GM19395 (cell line): ENCODE measurements at regions not wholly inside any gene's neighbourhood (a gene's known extent, or its start where the extent isn't known, plus 50 kb on each side); places are given as distances from the start of the nearest gene placed in this dataset.
"Not testable (repeated sequence)": the region's sequence is repeated elsewhere in the genome, so short reads cannot be mapped to it uniquely, and the experiment has no call there.

Source experiments
- ATAC-seq: cut with Tn5 transposase; IDR thresholded peaks from one replicate; pipeline ENCODE4 v1.9.1; 2021; ENCODE audit warnings: mild to moderate bottlenecking, moderate library complexity; ENCODE audit not compliant: unreplicated experiment

- no peak for ATAC-seq
Measured at GRCh38 chr4:53885668-53886067, 178.7 kb downstream of the CHIC2 start.

DNA sequence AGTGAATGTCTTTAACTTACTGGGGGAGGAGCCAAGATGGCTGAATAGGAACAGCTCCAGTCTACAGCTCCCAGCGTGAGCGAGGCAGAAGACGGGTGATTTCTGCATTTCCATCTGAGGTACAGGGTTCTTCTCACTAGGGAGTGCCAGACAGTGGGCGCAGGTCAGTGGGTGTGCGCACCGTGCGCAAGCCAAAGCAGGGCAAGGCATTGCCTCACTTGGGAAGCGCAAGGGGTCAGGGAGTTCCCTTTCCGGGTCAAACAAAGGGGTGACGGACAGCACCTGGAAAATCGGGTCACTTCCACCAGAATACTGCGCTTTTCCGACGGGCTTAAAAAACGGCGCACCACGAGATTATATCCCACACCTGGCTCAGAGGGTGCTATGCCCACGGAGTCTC, 187.3 kb downstream of the CHIC2 start:
- not testable (repeated sequence) for ATAC-seq

- no peak for ATAC-seq
Measured at GRCh38 chr4:53866055-53866454, 198.3 kb downstream of the CHIC2 start.

DNA sequence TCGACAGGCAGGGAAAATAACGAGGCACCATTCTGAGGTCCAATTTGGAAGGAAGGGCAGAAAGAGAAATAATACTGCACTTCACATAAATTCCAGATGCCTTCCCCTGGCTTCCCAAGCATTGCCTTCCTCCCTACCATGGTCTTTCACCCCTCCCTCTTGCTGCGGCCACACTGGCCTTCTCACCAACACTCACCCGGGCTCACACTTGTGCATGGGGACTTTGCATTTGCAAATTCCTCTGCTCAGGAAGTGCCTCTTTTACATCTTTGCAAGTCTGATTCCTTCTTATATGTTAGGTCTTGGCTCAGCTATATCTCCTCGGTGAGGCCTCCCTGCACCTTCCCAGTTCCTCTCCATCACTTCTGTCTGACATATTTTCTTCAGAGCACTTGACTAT, 199.4 kb downstream of the CHIC2 start:
- ATAC-seq: no peak

- no peak for ATAC-seq
Measured at GRCh38 chr4:53863736-53864365, 200.6 kb downstream of the CHIC2 start.

DNA sequence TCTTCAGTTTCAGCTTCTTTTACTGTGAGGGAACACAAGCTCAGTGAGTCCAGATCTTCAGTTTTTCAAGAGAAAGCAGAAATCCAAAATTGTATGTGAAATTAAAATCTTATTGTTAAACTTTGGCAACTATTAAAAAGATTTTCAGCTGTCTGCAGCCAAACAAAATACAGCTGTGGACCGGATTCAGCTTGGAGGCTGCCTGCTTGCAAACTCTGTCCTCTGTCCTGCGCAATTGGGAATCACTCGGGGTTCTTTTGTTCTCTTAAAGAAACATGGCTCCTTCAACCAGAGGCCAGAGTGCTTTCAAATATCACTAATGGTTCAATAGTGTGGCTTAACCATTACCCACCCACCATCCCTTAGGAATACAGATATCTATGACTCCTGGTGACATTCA, 201.2 kb downstream of the CHIC2 start:
- no peak for ATAC-seq

DNA sequence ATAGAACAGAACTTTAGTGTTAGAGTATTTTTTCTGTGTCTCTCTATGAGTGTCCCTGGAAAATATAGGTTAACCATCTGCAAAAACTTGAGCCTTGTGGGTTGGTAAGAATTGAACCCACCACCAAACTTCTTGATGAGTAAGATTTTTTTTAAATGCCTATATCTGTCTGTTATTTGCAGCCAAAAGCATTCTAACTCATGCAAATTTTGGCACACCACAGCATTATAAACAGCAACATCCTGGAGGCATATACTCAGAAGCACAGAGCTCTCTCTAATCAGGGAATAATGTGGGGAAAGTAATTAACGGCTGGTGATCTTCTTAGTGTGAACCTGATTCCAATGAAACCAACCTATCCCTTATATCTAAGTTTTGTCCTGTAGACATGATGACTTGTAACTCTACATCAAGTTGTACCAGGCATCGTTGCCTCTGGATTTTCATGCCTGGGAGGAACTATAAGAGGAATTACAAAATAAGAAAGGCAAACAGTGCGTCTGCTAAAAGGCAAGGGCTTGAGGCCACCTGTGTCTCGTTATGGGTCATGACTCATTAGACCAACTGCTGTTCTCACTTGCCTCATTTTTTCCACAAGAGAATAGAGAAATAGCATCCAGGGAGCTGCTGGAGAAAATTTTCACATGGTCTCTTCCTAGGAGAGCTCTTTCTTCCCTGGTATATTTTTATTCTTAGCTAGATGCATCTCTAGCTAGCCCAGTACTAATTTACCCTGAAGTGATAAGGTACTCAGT, 202.4 kb downstream of the CHIC2 start:
- no peak for ATAC-seq

DNA sequence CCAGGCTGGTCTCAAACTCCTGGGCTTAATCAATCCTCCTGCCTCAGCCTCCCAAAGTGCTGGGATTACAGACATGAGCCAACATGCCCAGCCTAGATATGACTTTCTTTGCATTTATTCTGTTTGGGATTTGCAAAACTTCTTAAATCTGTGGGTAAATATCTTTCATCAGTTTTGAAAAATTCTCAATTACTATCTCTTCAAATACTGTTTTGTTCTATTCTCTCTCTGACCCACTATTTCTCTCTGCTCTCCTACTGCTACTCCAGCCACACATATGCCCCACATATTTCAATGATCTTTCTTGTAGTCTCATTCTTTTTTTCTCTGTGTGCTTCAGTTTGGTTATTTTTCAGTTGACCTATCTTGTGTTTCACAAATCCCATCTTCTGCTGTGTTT, 205.1 kb downstream of the CHIC2 start:
- ATAC-seq: no peak

DNA sequence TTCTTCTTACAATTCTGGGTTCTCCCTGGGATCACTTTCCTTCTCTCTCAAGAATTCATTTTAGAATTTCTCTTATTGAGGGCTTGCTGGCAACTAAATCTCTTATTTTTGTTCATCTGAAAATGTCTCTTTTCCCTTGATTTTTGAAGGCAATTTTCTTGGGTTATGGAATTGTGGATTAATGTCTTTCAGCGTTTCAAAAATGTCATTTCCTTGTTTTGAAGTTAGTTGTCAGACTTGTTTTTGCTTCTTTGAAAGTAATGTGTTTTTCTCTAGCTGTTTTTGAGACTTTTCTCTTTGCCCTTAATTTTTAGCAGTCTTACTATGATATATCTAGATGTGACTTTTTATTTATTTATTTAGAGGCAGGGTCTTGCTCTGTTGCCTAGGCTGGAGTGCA, 205.7 kb downstream of the CHIC2 start:
- ATAC-seq: no peak

DNA sequence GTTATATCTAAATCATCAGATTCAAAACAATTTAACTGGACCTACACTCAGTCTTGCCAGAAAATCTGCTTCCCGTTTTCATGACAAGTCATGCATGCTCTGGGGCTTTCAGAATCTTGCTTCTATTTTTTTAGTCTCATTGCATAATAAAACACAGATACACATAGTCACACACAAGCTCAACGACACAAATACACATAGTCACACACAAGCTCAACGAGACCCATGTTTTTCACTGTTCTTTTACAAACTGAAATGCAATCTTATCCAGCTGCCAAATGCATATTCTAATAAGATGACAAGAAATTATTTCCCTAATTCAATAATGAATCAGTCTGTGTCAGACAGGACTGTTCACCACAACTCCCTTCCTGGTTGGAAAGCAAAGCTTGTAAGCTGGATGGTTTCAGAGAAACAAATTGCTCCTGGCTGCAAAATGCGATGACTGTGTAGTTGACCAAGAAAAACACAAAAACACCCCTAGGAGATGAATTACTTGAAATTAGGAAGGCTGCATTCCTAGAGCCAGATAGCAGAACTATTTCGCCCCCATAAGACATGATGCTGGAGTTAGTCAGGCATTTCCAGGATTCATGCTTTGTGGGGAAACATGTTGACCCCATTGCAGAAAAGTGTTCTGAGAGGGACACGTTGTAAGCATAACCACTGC, 208.7 kb downstream of the CHIC2 start:
- ATAC-seq: no peak

DNA sequence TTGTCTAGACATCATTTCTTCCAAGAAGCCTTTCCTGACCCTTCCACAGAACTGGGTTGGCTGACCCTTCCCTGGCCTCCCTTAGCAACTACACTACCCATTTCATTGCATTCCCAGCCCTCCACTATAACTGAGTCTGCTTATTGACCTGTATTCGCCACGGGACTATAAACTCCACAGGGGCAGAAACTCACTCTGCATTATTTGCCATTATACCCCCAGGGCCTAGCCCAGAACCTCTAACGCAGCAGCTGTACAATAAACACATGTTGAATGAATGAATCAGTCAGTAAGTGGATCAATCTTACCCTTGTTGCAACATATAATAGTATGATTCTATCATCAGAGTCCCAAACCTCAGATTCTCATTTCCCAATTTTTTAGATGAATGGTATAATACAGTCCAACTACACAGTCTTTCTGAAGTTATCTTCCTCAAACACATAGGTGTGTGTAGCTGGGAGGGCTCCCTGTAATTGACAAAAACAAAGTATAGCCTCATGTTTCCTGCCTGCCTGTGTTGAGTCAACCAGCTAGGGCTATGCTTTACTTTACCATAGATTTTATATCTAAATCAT, 209.3 kb downstream of the CHIC2 start:
- ATAC-seq: no peak

GRCh38 chr4:53852343-53852742, 212.1 kb downstream of the CHIC2 start:
- no peak for ATAC-seq

- no peak for ATAC-seq
Measured at GRCh38 chr4:53847965-53848364, 216.4 kb downstream of the CHIC2 start.

GRCh38 chr4:53844551-53844950, 219.9 kb downstream of the CHIC2 start:
- no peak for ATAC-seq

DNA sequence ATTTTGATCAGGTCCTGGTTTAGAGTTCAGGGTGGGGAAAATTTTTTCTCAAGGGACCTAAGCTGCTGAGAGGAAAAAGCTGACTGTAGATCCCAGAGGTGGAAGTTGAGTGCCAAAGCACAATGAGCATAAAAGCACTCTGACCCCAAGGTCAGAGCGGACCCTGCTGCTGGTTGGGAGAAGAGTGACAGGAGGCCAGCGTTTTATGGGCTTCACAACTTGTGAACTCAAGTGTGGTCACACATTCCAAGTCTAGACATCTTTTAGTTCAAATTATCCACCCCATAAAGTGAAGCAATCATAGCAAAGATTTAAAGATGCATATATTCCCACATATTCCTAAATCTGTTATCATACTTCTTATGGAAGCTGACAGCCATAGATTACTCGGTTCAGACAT, 220.3 kb downstream of the CHIC2 start:
- ATAC-seq: no peak

DNA sequence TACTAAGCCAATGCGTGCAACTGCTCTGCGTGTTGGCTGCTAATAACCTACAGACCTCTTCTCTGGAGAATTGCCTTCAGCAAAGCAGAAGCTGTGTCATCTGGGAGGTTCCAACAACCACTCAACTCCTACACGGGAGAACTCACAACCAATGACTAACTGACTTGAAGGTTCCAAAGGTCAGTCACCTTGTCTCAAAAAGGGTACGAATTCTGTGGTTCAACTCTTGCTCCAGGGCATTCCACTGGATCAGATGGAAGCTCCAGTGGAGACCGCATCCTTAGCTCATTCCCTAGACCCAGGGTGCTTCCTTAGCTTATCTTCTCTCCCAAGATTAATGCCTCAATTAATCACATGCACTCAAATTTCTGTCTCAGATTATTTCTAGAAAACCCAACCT, 222.7 kb downstream of the CHIC2 start:
- no peak for ATAC-seq

GRCh38 chr4:53840643-53841042, 223.8 kb downstream of the CHIC2 start:
- no peak for ATAC-seq

DNA sequence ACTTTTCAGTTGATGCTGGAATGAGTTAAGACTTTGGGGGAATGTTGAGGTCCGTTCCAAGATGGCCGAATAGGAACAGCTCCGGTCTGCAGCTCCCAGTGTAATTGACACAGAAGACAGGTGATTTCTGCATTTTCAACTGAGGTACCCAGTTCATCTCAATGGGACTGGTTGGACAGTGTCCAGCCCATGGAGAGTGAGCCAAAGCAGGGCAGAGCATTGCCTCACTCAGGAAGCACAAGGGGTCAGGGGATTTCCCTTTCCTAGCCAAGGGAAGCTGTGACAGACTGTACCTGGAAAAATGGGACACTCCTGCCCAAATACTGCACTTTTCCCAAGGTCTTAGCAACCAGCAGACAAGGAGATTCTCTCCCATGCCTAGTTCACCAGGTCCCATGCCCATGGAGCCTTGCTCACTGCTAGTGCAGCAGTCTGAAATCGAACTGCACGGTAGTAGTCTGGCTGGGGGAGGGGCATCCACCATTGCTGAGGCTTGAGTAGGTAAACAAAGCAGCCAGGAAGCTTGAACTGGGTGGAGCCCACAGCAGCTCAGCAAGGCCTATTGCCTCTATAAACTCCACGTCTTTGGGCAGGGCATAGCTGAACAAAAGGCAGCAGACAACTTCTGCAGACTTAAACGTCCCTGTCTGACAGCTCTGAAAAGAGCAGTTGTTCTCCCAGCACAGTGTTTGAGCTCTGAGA, 231.0 kb downstream of the CHIC2 start:
- ATAC-seq: not testable (repeated sequence)

DNA sequence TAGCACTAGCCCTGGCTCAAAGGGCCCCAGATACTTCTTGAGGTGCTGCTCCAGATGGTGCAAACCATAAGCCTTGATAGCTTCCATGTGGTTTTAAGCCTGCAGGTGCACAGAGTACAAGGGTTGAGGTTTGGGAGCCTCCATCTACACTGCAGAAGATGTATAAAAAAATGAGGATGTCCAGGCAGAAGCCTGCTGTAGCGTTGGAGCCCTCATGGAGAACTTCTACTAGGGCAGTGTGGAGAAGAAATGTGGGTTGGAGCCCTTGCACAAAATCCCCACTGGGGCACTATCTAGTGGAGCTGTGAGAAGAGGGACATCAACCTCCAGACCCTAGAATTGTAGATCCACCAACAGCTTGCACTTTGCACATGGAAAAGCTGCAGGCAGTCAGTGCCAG, 231.9 kb downstream of the CHIC2 start:
- no peak for ATAC-seq

DNA sequence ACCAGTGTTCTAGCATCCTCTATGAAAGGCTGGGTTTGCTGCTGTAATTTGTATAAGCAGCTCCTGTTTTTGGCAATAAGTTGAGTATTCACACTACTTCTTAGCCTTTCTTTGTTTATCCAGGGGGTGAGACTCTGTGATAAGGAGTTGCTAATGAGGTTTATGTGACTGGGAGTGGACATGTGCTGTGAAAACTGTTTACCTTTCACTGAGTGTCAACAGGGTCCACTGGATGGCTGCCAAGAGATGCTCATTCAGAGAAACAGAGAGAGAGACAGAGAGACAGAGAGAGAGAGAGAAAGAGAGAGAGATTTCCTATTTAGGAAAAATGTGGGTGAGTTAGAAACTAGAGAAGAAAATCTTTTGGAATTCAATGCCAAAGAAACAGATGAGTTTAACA, 233.9 kb downstream of the CHIC2 start:
- no peak for ATAC-seq

- no peak for ATAC-seq
Measured at GRCh38 chr4:53821179-53821851, 230.0 kb upstream of the LNX1 start.
